GM08714 (cell line): ENCODE measurements at regions not wholly inside any gene's neighbourhood (a gene's known extent, or its start where the extent isn't known, plus 50 kb on each side); places are given as distances from the start of the nearest gene placed in this dataset.

Experiments
- H3K4me3 ChIP-seq: fragments of 200-500 bp; sonication (Bioruptor generic); 2 replicates; pipeline ENCODE4 v1.5.1; 2014; ENCODE audit warnings: mild to moderate bottlenecking, low read length, inconsistent platforms
- ZNF274 ChIP-seq: IDR thresholded peaks from 2 replicates; pipeline ENCODE4 v1.6.1; 2012; ENCODE audit warnings: mild to moderate bottlenecking, low read depth, low read length

- no peak for TF ChIP-seq ZNF274
Measured at GRCh38 chr4:183848805-183849204, 56.3 kb upstream of the STOX2 start.

GRCh38 chr4:183852910-183853547, 52.1 kb upstream of the STOX2 start:
- TF ChIP-seq ZNF274 = no peak
- no peak overlapping the region for H3K4me3 ChIP-seq

More at GRCh38 chr4:183848805-183849204, 56.3 kb upstream of the STOX2 start:
- H3K4me3 ChIP-seq = no peak overlapping the region

GRCh38 chr4:183853548-183853940, 51.6 kb upstream of the STOX2 start:
- no peak overlapping the region for H3K4me3 ChIP-seq
- no peak for TF ChIP-seq ZNF274
